Endothelial cell of umbilical vein (primary cell): ENCODE measurements at regions not wholly inside any gene's neighbourhood (a gene's known extent, or its start where the extent isn't known, plus 50 kb on each side); places are given as distances from the start of the nearest gene placed in this dataset.

Source experiments
- BruUV-seq: library from RNA; stranded (reverse); fragments of 400-500 nt; replicated peaks from 2 replicates; lab custom pipeline; 2021; lab: Mats Ljungman, UMichigan
- CTCF ChIA-PET: fragments of 300-600, 350-600 bp; sonication (Branson Sonifier 250); formaldehyde crosslinking; loops from one replicate; lab custom pipeline; 2021; ENCODE audit warnings: antibody characterized with exemption, inconsistent platforms; lab: Charles Lee
- POLR2A ChIA-PET: fragments of 300-600, 350-600 bp; sonication (Branson Sonifier 250); formaldehyde crosslinking; loops from one replicate; lab custom pipeline; 2021; ENCODE audit warnings: antibody characterized with exemption, inconsistent platforms; lab: Charles Lee
- DNase-seq: peaks from one replicate; pipeline ENCODE4 v3.0.0-alpha.2; 2011; ENCODE audit warnings: low read depth, low spot score
- FAIRE-seq: peaks from 2 replicates; lab custom pipeline; 2011; peaks lifted over from hg19 to GRCh38; lab: Jason Lieb, UNC
- H2AFZ ChIP-seq: 2 replicates; pipeline ENCODE4 v1.6.0; 2012; ENCODE audit warnings: low read depth, low read length, control low read depth, inconsistent platforms
- H3K27ac ChIP-seq: 2 replicates; pipeline ENCODE4 v1.5.1; 2011; ENCODE audit warnings: low read depth, mild to moderate bottlenecking, control low read depth, low read length, moderate library complexity; ENCODE audit not compliant: insufficient read depth
- H3K27me3 ChIP-seq, 2 experiments: 2 replicates each; pipeline versions ENCODE4 v1.6.0 to v1.6.1; 2011; ENCODE audit warnings: low read length in 2 of 2, mixed read lengths in 1 of 2; ENCODE audit not compliant: control insufficient read depth in 2 of 2, insufficient read depth in 2 of 2
- H3K36me3 ChIP-seq, 2 experiments: 2 replicates in 1 of 2; 3 replicates in 1 of 2; pipeline ENCODE4 v1.5.1; 2011; ENCODE audit warnings: low read length in 2 of 2, mild to moderate bottlenecking in 1 of 2, moderate library complexity in 1 of 2; ENCODE audit not compliant: control insufficient read depth in 2 of 2, insufficient read depth in 2 of 2; ENCODE audit errors: extremely low read depth in 1 of 2
- H3K4me1 ChIP-seq: 3 replicates; pipeline ENCODE4 v1.5.1; 2011; ENCODE audit warnings: mild to moderate bottlenecking, low read length; ENCODE audit not compliant: control insufficient read depth, insufficient read depth; ENCODE audit errors: extremely low read depth
- H3K4me2 ChIP-seq: 2 replicates; pipeline ENCODE4 v1.6.1; 2011; ENCODE audit warnings: low read length, control low read depth, mixed read lengths; ENCODE audit not compliant: insufficient read depth
- H3K4me3 ChIP-seq, 3 experiments: fragments of 200-600 bp in 1 of 3; sonication (generic), shearing (Covaris generic) in 1 of 3; replicated peaks in 1 of 3; 2 replicates each; pipeline ENCODE4 v1.5.1; 2011 to 2016; ENCODE audit warnings: control low read depth in 3 of 3, low read length in 3 of 3, mild to moderate bottlenecking in 2 of 3, inconsistent platforms in 1 of 3, low read depth in 1 of 3, moderate library complexity in 1 of 3; ENCODE audit not compliant: insufficient read depth in 1 of 3
- H3K79me2 ChIP-seq: 2 replicates; pipeline ENCODE4 v1.6.0; 2012; ENCODE audit warnings: low read length, inconsistent platforms; ENCODE audit not compliant: control insufficient read depth, insufficient read depth
- H3K9ac ChIP-seq: replicated peaks from 2 replicates; pipeline ENCODE3; 2011; ENCODE audit warnings: low read length, control low read depth; ENCODE audit not compliant: insufficient read depth; ENCODE audit errors: extremely low read depth
- H3K9me1 ChIP-seq: replicated peaks from 3 replicates; pipeline ENCODE4 v1.6.0; 2011; ENCODE audit warnings: mild to moderate bottlenecking, low read length; ENCODE audit not compliant: control insufficient read depth, insufficient read depth; ENCODE audit errors: extremely low read depth
- H3K9me3 ChIP-seq: replicated peaks from 2 replicates; pipeline ENCODE4 v1.5.1; 2012; ENCODE audit warnings: low read length, inconsistent platforms; ENCODE audit not compliant: control insufficient read depth, insufficient read depth
- H4K20me1 ChIP-seq: replicated peaks from 2 replicates; pipeline ENCODE3; 2011; ENCODE audit warnings: mild to moderate bottlenecking, low read length; ENCODE audit not compliant: control insufficient read depth, insufficient read depth; ENCODE audit errors: extremely low read depth
- EZH2 ChIP-seq: IDR thresholded peaks from 2 replicates; pipeline ENCODE4 v1.6.1; 2012; ENCODE audit warnings: borderline replicate concordance, low read depth, mild to moderate bottlenecking, moderate library complexity, low read length, inconsistent platforms; ENCODE audit not compliant: severe bottlenecking
- FOS ChIP-seq: IDR thresholded peaks from 2 replicates; pipeline ENCODE4 v1.6.1; 2011; ENCODE audit warnings: mild to moderate bottlenecking, low read length, moderate library complexity, borderline replicate concordance; ENCODE audit not compliant: insufficient read depth
- JUN ChIP-seq: IDR thresholded peaks from 2 replicates; pipeline ENCODE4 v1.6.1; 2011; ENCODE audit warnings: borderline replicate concordance, low read depth; ENCODE audit not compliant: insufficient read length, insufficient read depth
- MYC ChIP-seq: IDR thresholded peaks from one replicate; pipeline ENCODE4 v1.6.1; 2011; ENCODE audit warnings: mild to moderate bottlenecking, low read depth, low read length
- POLR2A ChIP-seq: IDR thresholded peaks from 2 replicates; pipeline ENCODE4 v1.6.1; 2012; ENCODE audit warnings: low read depth, mild to moderate bottlenecking, control low read depth, low read length
- POLR2AphosphoS5 ChIP-seq: IDR thresholded peaks from 2 replicates; pipeline ENCODE4 v1.6.1; 2012; ENCODE audit warnings: low read depth, mild to moderate bottlenecking, control low read depth, low read length, moderate library complexity; ENCODE audit not compliant: insufficient read depth
- dilution Hi-C: fragments of 300-500 bp; cut with MboI; formaldehyde crosslinking; loops from one replicate; pipeline ENCODE4 v1.15.0; 2019; ENCODE audit warnings: low sequenced_read_pairs; ENCODE audit not compliant: extremely low pct_ligation_motif_present
- intact Hi-C: fragments of 100-400 bp; cut with micrococcal nuclease; formaldehyde crosslinking; loops from one replicate; pipeline ENCODE4 v1.10.0; 2022
- TF ChIP-seq, protein P1 (sequence below): IDR thresholded peaks from 2 replicates; pipeline ENCODE4 v1.6.1; 2011; ENCODE audit not compliant: insufficient read depth, insufficient read length

DNA sequence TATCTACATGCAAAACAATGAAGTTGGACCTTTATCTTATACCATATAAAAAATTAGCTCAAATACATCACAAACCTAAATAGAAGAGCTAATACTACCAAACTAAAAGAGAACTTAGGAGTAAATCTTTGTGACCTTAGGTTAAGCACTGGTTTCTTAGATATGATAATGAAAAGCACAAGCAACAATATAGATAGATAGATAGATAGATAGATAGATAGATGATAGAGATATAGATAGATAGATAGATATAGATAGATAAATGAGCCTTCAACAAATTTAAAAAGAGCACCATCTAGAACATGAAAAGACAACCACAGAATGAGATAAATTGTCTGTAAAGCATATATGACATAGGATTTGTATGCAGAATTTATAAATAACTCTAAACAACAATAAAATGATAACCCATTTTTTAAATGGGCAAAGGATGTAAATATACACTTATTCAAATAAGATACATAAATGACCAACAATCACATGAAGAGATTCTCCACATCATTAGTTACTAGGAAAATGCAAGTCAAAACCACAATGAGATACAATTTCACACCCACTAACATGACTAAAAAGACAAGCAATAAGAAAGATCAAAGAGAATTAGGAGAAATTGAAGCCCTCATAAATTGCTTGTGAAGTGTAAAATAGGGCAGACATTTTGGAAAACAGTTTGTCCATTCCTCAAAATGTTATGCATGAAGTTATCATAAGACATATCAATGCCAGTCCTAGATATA lies 293.7 kb downstream of the BTG1 start:
- Histone ChIP-seq H3K79me2 (no peaks in the 10 kb centered on the region), H3K9me3 (no peaks in the 10 kb centered on the region), H3K4me2 (no peak overlapping the region), H3K27ac (no peak overlapping the region), H3K36me3 (no peaks in the 10 kb centered on the region), H3K4me3 (no peak overlapping the region), H3K4me1 (no peaks in the 10 kb centered on the region), H3K27me3 (no peaks in the 10 kb centered on the region), H3K9ac (no peak overlapping the region), H4K20me1 (no peaks in the 10 kb centered on the region), H2AFZ (no peak overlapping the region), H3K9me1 (no peaks in the 10 kb centered on the region)
- BruUV-seq, result no TSS peak
- FAIRE-seq, result no peak
- TF ChIP-seq, protein P1, sequence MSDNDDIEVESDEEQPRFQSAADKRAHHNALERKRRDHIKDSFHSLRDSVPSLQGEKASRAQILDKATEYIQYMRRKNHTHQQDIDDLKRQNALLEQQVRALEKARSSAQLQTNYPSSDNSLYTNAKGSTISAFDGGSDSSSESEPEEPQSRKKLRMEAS, result no peak
- TF ChIP-seq POLR2A (no peak), EZH2 (no peak), POLR2AphosphoS5 (no peak), MYC (no peak), JUN (no peak), FOS (no peak)
- intact Hi-C loops (no loop called here), dilution Hi-C loops (no loop called here)
- no peak for DNase-seq
- CTCF ChIA-PET, result interaction anchor here (1.0 kb wide), 1 partner anchor 40 kb away, joined by 5 read pairs; no protein-coding TSS in a partner anchor
- POLR2A ChIA-PET, result interaction anchor here (0.6 kb wide), 1 partner anchor 31 kb away, joined by 8 read pairs; no protein-coding TSS in a partner anchor
